GM19035 (cell line): ENCODE measurements at regions not wholly inside any gene's neighbourhood (a gene's known extent, or its start where the extent isn't known, plus 50 kb on each side); places are given as distances from the start of the nearest gene placed in this dataset.
"Not testable (repeated sequence)": the region's sequence is repeated elsewhere in the genome, so short reads cannot be mapped to it uniquely, and the experiment has no call there.

Experiments
- ATAC-seq: cut with Tn5 transposase; IDR thresholded peaks from one replicate; pipeline ENCODE4 v1.9.1; 2021; ENCODE audit not compliant: unreplicated experiment

- ATAC-seq, result no peak
Measured at GRCh38 chr5:174532455-174533453, 191.6 kb upstream of the MSX2 start.

- no peak for ATAC-seq
Measured at GRCh38 chr5:174533751-174534241, 190.6 kb upstream of the MSX2 start.

- no peak for ATAC-seq
Measured at GRCh38 chr5:174535669-174536068, 188.7 kb upstream of the MSX2 start.

GRCh38 chr5:174539823-174540222, 184.6 kb upstream of the MSX2 start:
- not testable (repeated sequence) for ATAC-seq

GRCh38 chr5:174542037-174542436, 182.3 kb upstream of the MSX2 start:
- no peak for ATAC-seq

GRCh38 chr5:174542471-174542870, 181.9 kb upstream of the MSX2 start:
- ATAC-seq, result no peak

- no peak for ATAC-seq
Measured at GRCh38 chr5:174545926-174546325, 178.5 kb upstream of the MSX2 start.

- ATAC-seq, result no peak
Measured at GRCh38 chr5:174547814-174548213, 176.6 kb upstream of the MSX2 start.

GRCh38 chr5:174549254-174549653, 175.1 kb upstream of the MSX2 start:
- no peak for ATAC-seq

- no peak for ATAC-seq
Measured at GRCh38 chr5:174550026-174550425, 174.4 kb upstream of the MSX2 start.

- ATAC-seq, result no peak
Measured at GRCh38 chr5:174552428-174552827, 172.0 kb upstream of the MSX2 start.

GRCh38 chr5:174553556-174553955, 170.8 kb upstream of the MSX2 start:
- ATAC-seq, result no peak

- no peak for ATAC-seq
Measured at GRCh38 chr5:174555726-174556125, 168.7 kb upstream of the MSX2 start.

GRCh38 chr5:174556756-174557155, 167.6 kb upstream of the MSX2 start:
- ATAC-seq, result no peak

GRCh38 chr5:174558190-174558589, 166.2 kb upstream of the MSX2 start:
- ATAC-seq, result no peak

- no peak for ATAC-seq
Measured at GRCh38 chr5:174559141-174559540, 165.2 kb upstream of the MSX2 start.

- ATAC-seq, result no peak
Measured at GRCh38 chr5:174559566-174560090, 164.8 kb upstream of the MSX2 start.

- ATAC-seq, result no peak
Measured at GRCh38 chr5:174560861-174561260, 163.5 kb upstream of the MSX2 start.

GRCh38 chr5:174563040-174563439, 161.3 kb upstream of the MSX2 start:
- ATAC-seq, result not testable (repeated sequence)

GRCh38 chr5:174563899-174564298, 160.5 kb upstream of the MSX2 start:
- no peak for ATAC-seq

- ATAC-seq, result no peak
Measured at GRCh38 chr5:174567506-174568141, 156.8 kb upstream of the MSX2 start.

GRCh38 chr5:174570662-174571061, 153.7 kb upstream of the MSX2 start:
- ATAC-seq, result no peak
